Mucosa of rectum (tissue), 2 donors: ENCODE measurements at regions not wholly inside any gene's neighbourhood (a gene's known extent, or its start where the extent isn't known, plus 50 kb on each side); places are given as distances from the start of the nearest gene placed in this dataset.

ENCODE experiments used
- H3K27ac ChIP-seq, 2 donors: one replicate each; pipeline ENCODE4 v1.7.0; 2013; ENCODE audit warnings: inconsistent platforms in 2 of 2, low read depth in 2 of 2, low read length in 2 of 2
- H3K27me3 ChIP-seq, 2 donors: one replicate each; pipeline ENCODE4 v1.7.0; 2013; ENCODE audit warnings: low read length in 2 of 2; ENCODE audit not compliant: control insufficient read depth in 2 of 2, insufficient read depth in 2 of 2
- H3K36me3 ChIP-seq, 2 donors: one replicate each; pipeline ENCODE4 v1.7.0; 2013; ENCODE audit warnings: low read length in 2 of 2; ENCODE audit not compliant: control insufficient read depth in 2 of 2, insufficient read depth in 2 of 2
- H3K4me1 ChIP-seq, 2 donors: one replicate each; pipeline ENCODE4 v1.7.0; 2013; ENCODE audit warnings: low read length in 2 of 2, mild to moderate bottlenecking in 1 of 2; ENCODE audit not compliant: control insufficient read depth in 2 of 2, insufficient read depth in 2 of 2
- H3K4me3 ChIP-seq, 2 donors: one replicate each; pipeline ENCODE4 v1.7.0; 2013; ENCODE audit warnings: low read length in 2 of 2
- H3K9ac ChIP-seq, 2 donors: one replicate each; pipeline ENCODE4 v1.7.0; 2013; ENCODE audit warnings: low read length in 2 of 2, low read depth in 1 of 2, mild to moderate bottlenecking in 1 of 2
- H3K9me3 ChIP-seq, 2 donors: one replicate each; pipeline ENCODE4 v1.7.0; 2013; ENCODE audit warnings: low read length in 2 of 2; ENCODE audit not compliant: control insufficient read depth in 2 of 2
- donor health status: healthy.
- donor health status: Normal muscosa, but diverticular disease.

- no peaks in the 10 kb centered on the region for H3K4me1 ChIP-seq
- no peak overlapping the region for H3K9ac ChIP-seq
- no peak overlapping the region for H3K4me3 ChIP-seq
- no peak overlapping the region for H3K27ac ChIP-seq
- H3K9me3 ChIP-seq = no peaks in the 10 kb centered on the region
- no peaks in the 10 kb centered on the region for H3K36me3 ChIP-seq
- H3K27me3 ChIP-seq = no peaks in the 10 kb centered on the region
Measured at GRCh38 chr11:57913715-57914704, 109.7 kb upstream of the OR9Q1 start.

GRCh38 chr11:57917632-57918031 is 106.0 kb upstream of the OR9Q1 start:
- no peaks in the 10 kb centered on the region for H3K9me3 ChIP-seq

GRCh38 chr11:57920971-57921370 is 102.7 kb upstream of the OR9Q1 start:
- Histone ChIP-seq H3K4me1 (no peaks in the 10 kb centered on the region), H3K27me3 (no peaks in the 10 kb centered on the region), H3K4me3 (no peak overlapping the region)

More at GRCh38 chr11:57917632-57918031, 106.0 kb upstream of the OR9Q1 start:
- Histone ChIP-seq H3K4me1 (no peaks in the 10 kb centered on the region), H3K4me3 (no peak overlapping the region), H3K27me3 (no peaks in the 10 kb centered on the region), H3K27ac (no peak overlapping the region), H3K36me3 (no peaks in the 10 kb centered on the region), H3K9ac (no peak overlapping the region)

GRCh38 chr11:57932105-57932504 is 91.6 kb upstream of the OR9Q1 start:
- no peaks in the 10 kb centered on the region for H3K4me1 ChIP-seq
- H3K9me3 ChIP-seq = no peaks in the 10 kb centered on the region
- no peaks in the 10 kb centered on the region for H3K36me3 ChIP-seq
- H3K27me3 ChIP-seq = no peaks in the 10 kb centered on the region
- H3K9ac ChIP-seq = no peak overlapping the region
- no peak overlapping the region for H3K27ac ChIP-seq
- no peak overlapping the region for H3K4me3 ChIP-seq

More at GRCh38 chr11:57920971-57921370, 102.7 kb upstream of the OR9Q1 start:
- H3K27ac ChIP-seq = no peak overlapping the region
- no peak overlapping the region for H3K9ac ChIP-seq
- H3K9me3 ChIP-seq = no peaks in the 10 kb centered on the region
- H3K36me3 ChIP-seq = no peaks in the 10 kb centered on the region

- no peak overlapping the region for H3K27ac ChIP-seq
Measured at GRCh38 chr11:57935402-57936049, 88.2 kb upstream of the OR9Q1 start.

GRCh38 chr11:57936050-57936418 is 87.6 kb upstream of the OR9Q1 start:
- Histone ChIP-seq H3K4me1 (no peaks in the 10 kb centered on the region), H3K4me3 (no peak overlapping the region), H3K9me3 (no peaks in the 10 kb centered on the region), H3K36me3 (no peaks in the 10 kb centered on the region), H3K9ac (no peak overlapping the region), H3K27me3 (no peaks in the 10 kb centered on the region), H3K27ac (no peak overlapping the region)

More at GRCh38 chr11:57935402-57936049, 88.2 kb upstream of the OR9Q1 start:
- Histone ChIP-seq H3K9ac (no peak overlapping the region), H3K36me3 (no peaks in the 10 kb centered on the region), H3K4me1 (no peaks in the 10 kb centered on the region), H3K27me3 (no peaks in the 10 kb centered on the region), H3K9me3 (no peaks in the 10 kb centered on the region), H3K4me3 (no peak overlapping the region)

GRCh38 chr11:57937431-57937830 is 86.2 kb upstream of the OR9Q1 start:
- H3K4me1 ChIP-seq = no peaks in the 10 kb centered on the region
- H3K9me3 ChIP-seq = no peaks in the 10 kb centered on the region
- H3K9ac ChIP-seq = no peak overlapping the region
- no peak overlapping the region for H3K4me3 ChIP-seq
- no peaks in the 10 kb centered on the region for H3K27me3 ChIP-seq
- H3K36me3 ChIP-seq = no peaks in the 10 kb centered on the region
- H3K27ac ChIP-seq = no peak overlapping the region

- H3K4me1 ChIP-seq = no peaks in the 10 kb centered on the region
- H3K36me3 ChIP-seq = no peaks in the 10 kb centered on the region
- no peaks in the 10 kb centered on the region for H3K27me3 ChIP-seq
- no peaks in the 10 kb centered on the region for H3K9me3 ChIP-seq
- H3K9ac ChIP-seq = no peak overlapping the region
- no peak overlapping the region for H3K4me3 ChIP-seq
- H3K27ac ChIP-seq = no peak overlapping the region
Measured at GRCh38 chr11:57938351-57938750, 85.3 kb upstream of the OR9Q1 start.

GRCh38 chr11:57940044-57940756 is 83.5 kb upstream of the OR9Q1 start:
- H3K27me3 ChIP-seq = no peaks in the 10 kb centered on the region
- H3K9ac ChIP-seq = no peak overlapping the region
- no peak overlapping the region for H3K27ac ChIP-seq
- no peaks in the 10 kb centered on the region for H3K4me1 ChIP-seq
- H3K4me3 ChIP-seq = no peak overlapping the region
- no peaks in the 10 kb centered on the region for H3K9me3 ChIP-seq
- H3K36me3 ChIP-seq = no peaks in the 10 kb centered on the region

- Histone ChIP-seq H3K4me1 (no peaks in the 10 kb centered on the region), H3K27me3 (no peaks in the 10 kb centered on the region), H3K27ac (no peak overlapping the region), H3K9ac (no peak overlapping the region), H3K36me3 (no peaks in the 10 kb centered on the region), H3K9me3 (no peaks in the 10 kb centered on the region), H3K4me3 (no peak overlapping the region)
Measured at GRCh38 chr11:57941875-57942274, 81.8 kb upstream of the OR9Q1 start.
